H1 (cell line): ENCODE measurements at regions not wholly inside any gene's neighbourhood (a gene's known extent, or its start where the extent isn't known, plus 50 kb on each side); places are given as distances from the start of the nearest gene placed in this dataset.

Experiments
- CTCF ChIA-PET: fragments of 300-600 bp; sonication (Branson Sonifier 250); formaldehyde crosslinking; loops from one replicate; lab custom pipeline; 2021; ENCODE audit not compliant: partially characterized antibody; lab: Charles Lee
- POLR2A ChIA-PET: fragments of 300-600 bp; sonication (Branson Sonifier 250); formaldehyde crosslinking; loops from one replicate; lab custom pipeline; 2021; ENCODE audit warnings: inconsistent platforms; ENCODE audit not compliant: partially characterized antibody; lab: Charles Lee
- DNase-seq, 2 experiments: peaks; one replicate each; pipeline versions ENCODE4 v3.0.0 to v3.0.0-alpha.2; 2010 to 2022; ENCODE audit warnings: low spot score in 2 of 2, low read depth in 1 of 2, mixed read lengths in 1 of 2
- FAIRE-seq: peaks from 2 replicates; lab custom pipeline; 2011; peaks lifted over from hg19 to GRCh38; lab: Jason Lieb, UNC
- H2AFZ ChIP-seq: 2 replicates; pipeline ENCODE4 v1.8.1; 2012; ENCODE audit warnings: low read length, inconsistent platforms
- H2AK5ac ChIP-seq: 2 replicates; pipeline ENCODE4 v1.6.1; 2013; ENCODE audit warnings: low read depth, low read length
- H2BK120ac ChIP-seq: replicated peaks from 2 replicates; pipeline ENCODE3; 2013; ENCODE audit warnings: low read depth, low read length, inconsistent platforms
- H2BK12ac ChIP-seq: 2 replicates; pipeline ENCODE4 v1.6.1; 2013; ENCODE audit warnings: low read depth, low read length
- H2BK15ac ChIP-seq: 2 replicates; pipeline ENCODE4 v1.6.1; 2013; ENCODE audit warnings: low read length
- H2BK20ac ChIP-seq: 2 replicates; pipeline ENCODE4 v1.6.1; 2013; ENCODE audit warnings: low read length
- H2BK5ac ChIP-seq: 2 replicates; pipeline ENCODE4 v1.6.1; 2013; ENCODE audit warnings: low read depth, low read length
- H3K14ac ChIP-seq: 2 replicates; pipeline ENCODE4 v1.6.1; 2013; ENCODE audit warnings: inconsistent platforms; ENCODE audit not compliant: insufficient read length
- H3K18ac ChIP-seq: 2 replicates; pipeline ENCODE4 v1.6.1; 2013; ENCODE audit warnings: low read length; ENCODE audit errors: extremely low read depth
- H3K23ac ChIP-seq: 2 replicates; pipeline ENCODE4 v1.6.1; 2013; ENCODE audit warnings: inconsistent platforms; ENCODE audit not compliant: insufficient read length
- H3K23me2 ChIP-seq: 2 replicates; pipeline ENCODE4 v1.6.1; 2013; ENCODE audit warnings: low read depth, low read length
- H3K27ac ChIP-seq: 2 replicates; pipeline ENCODE4 v1.6.1; 2011; ENCODE audit warnings: low read depth, low read length, inconsistent platforms
- H3K27me3 ChIP-seq, 4 experiments: replicated peaks in 1 of 4; 1 replicate in 1 of 4; 2 replicates in 3 of 4; pipeline versions ENCODE4 v1.6.1 to v1.8.1; 2011 to 2013; ENCODE audit warnings: low read length in 3 of 4, mild to moderate bottlenecking in 3 of 4, inconsistent platforms in 2 of 4, mixed read lengths in 2 of 4, moderate library complexity in 1 of 4; ENCODE audit not compliant: control insufficient read depth in 3 of 4, insufficient read depth in 3 of 4; ENCODE audit errors: extremely low read depth in 1 of 4
- H3K36me3 ChIP-seq, 4 experiments: 2 replicates each; pipeline versions ENCODE4 v1.6.1 to v1.8.1; 2011 to 2013; ENCODE audit warnings: mild to moderate bottlenecking in 4 of 4, low read length in 3 of 4, moderate library complexity in 2 of 4, control low read depth in 1 of 4, inconsistent platforms in 1 of 4; ENCODE audit not compliant: insufficient read depth in 4 of 4, control insufficient read depth in 2 of 4
- H3K4ac ChIP-seq: replicated peaks from 2 replicates; pipeline ENCODE3; 2013; ENCODE audit warnings: low read length, low read depth, mixed read lengths, inconsistent platforms; ENCODE audit not compliant: insufficient read length
- H3K4me1 ChIP-seq, 4 experiments: replicated peaks in 1 of 4; 1 replicate in 1 of 4; 2 replicates in 3 of 4; pipeline versions ENCODE4 v1.6.1 to v1.8.1; 2011 to 2013; ENCODE audit warnings: low read length in 3 of 4, inconsistent platforms in 2 of 4, mixed read lengths in 1 of 4; ENCODE audit not compliant: insufficient read depth in 4 of 4, control insufficient read depth in 3 of 4
- H3K4me2 ChIP-seq, 2 experiments: 2 replicates each; pipeline versions ENCODE4 v1.6.1 to v1.8.1; 2011 to 2013; ENCODE audit warnings: low read depth in 2 of 2, low read length in 2 of 2, control low read depth in 1 of 2, inconsistent platforms in 1 of 2, mild to moderate bottlenecking in 1 of 2; ENCODE audit not compliant: insufficient read depth in 1 of 2
- H3K4me3 ChIP-seq, 4 experiments: fragments of 200-600, 300-600 bp in 1 of 4; sonication (generic), shearing (Covaris generic), sonication (Bioruptor Twin) in 1 of 4; 2 replicates each; pipeline versions ENCODE4 v1.5.1 to v1.8.1; 2011 to 2016; ENCODE audit warnings: low read length in 4 of 4, low read depth in 3 of 4, control low read depth in 2 of 4, inconsistent platforms in 2 of 4, mild to moderate bottlenecking in 2 of 4, mixed read lengths in 1 of 4, moderate library complexity in 1 of 4; ENCODE audit not compliant: insufficient read depth in 2 of 4; ENCODE audit errors: extremely low read depth in 1 of 4
- H3K56ac ChIP-seq: replicated peaks from 2 replicates; pipeline ENCODE3; 2013; ENCODE audit warnings: low read depth, mild to moderate bottlenecking, mixed read lengths, low read length, inconsistent platforms; ENCODE audit not compliant: insufficient read length
- H3K79me1 ChIP-seq: 2 replicates; pipeline ENCODE4 v1.6.1; 2013; ENCODE audit warnings: low read depth, low read length, control low read depth
- H3K79me2 ChIP-seq, 2 experiments: 2 replicates each; pipeline versions ENCODE4 v1.6.1 to v1.8.1; 2012 to 2013; ENCODE audit warnings: low read length in 2 of 2, mild to moderate bottlenecking in 2 of 2, inconsistent platforms in 1 of 2; ENCODE audit not compliant: insufficient read depth in 2 of 2, control insufficient read depth in 1 of 2
- H3K9ac ChIP-seq, 4 experiments: replicated peaks in 1 of 4; 1 replicate in 1 of 4; 2 replicates in 3 of 4; pipeline versions ENCODE4 v1.6.1 to v1.8.1; 2011 to 2013; ENCODE audit warnings: low read depth in 3 of 4, low read length in 3 of 4, control low read depth in 2 of 4, mild to moderate bottlenecking in 2 of 4, moderate library complexity in 2 of 4, inconsistent platforms in 1 of 4; ENCODE audit errors: extremely low read depth in 1 of 4
- H3K9me3 ChIP-seq, 2 experiments: 2 replicates each; pipeline versions ENCODE4 v1.6.1 to v1.8.1; 2012 to 2013; ENCODE audit warnings: mild to moderate bottlenecking in 2 of 2, moderate library complexity in 2 of 2, control low read depth in 1 of 2, inconsistent platforms in 1 of 2, low read depth in 1 of 2, low read length in 1 of 2, mixed read lengths in 1 of 2; ENCODE audit not compliant: insufficient read depth in 2 of 2
- H4K20me1 ChIP-seq, 2 experiments: replicated peaks in 1 of 2; 2 replicates each; pipeline versions ENCODE3 to v1.8.1; 2011 to 2013; ENCODE audit warnings: inconsistent platforms in 2 of 2, low read length in 2 of 2, mild to moderate bottlenecking in 1 of 2; ENCODE audit not compliant: insufficient read depth in 2 of 2, control insufficient read depth in 1 of 2
- H4K5ac ChIP-seq: 2 replicates; pipeline ENCODE4 v1.6.1; 2013; ENCODE audit warnings: low read length, low read depth, mixed read lengths, inconsistent platforms; ENCODE audit not compliant: insufficient read length
- H4K8ac ChIP-seq: 2 replicates; pipeline ENCODE4 v1.8.0; 2013; ENCODE audit warnings: mild to moderate bottlenecking, moderate library complexity, low read length, inconsistent platforms; ENCODE audit not compliant: insufficient read depth; ENCODE audit errors: extremely low read depth
- H4K91ac ChIP-seq: replicated peaks from 2 replicates; pipeline ENCODE3; 2013; ENCODE audit warnings: low read length, mixed read lengths, inconsistent platforms; ENCODE audit not compliant: insufficient read length
- ASH2L ChIP-seq: fragments of 200-600, 300-600 bp; sonication (generic); IDR thresholded peaks from one replicate; pipeline ENCODE4 v1.7.1; 2017; ENCODE audit warnings: low read length
- ATF3 ChIP-seq: IDR thresholded peaks from 2 replicates; pipeline ENCODE4 v1.6.1; 2011; ENCODE audit warnings: low read depth, mild to moderate bottlenecking, low read length; ENCODE audit not compliant: insufficient read depth
- CBX5 ChIP-seq: fragments of 300-800, 300-1000 bp; sonication (generic); IDR thresholded peaks from 2 replicates; pipeline ENCODE4 v1.7.1; 2016; ENCODE audit warnings: antibody characterized with exemption, low read length, low read depth
- CHD1 ChIP-seq: IDR thresholded peaks from 2 replicates; pipeline ENCODE4 v1.6.1; 2012; ENCODE audit warnings: low read depth, low read length, improper control_type of control experiment
- CTBP2 ChIP-seq: IDR thresholded peaks from 2 replicates; pipeline ENCODE4 v1.7.0; 2011; ENCODE audit warnings: borderline replicate concordance, mild to moderate bottlenecking, moderate library complexity, mixed read lengths, low read length; ENCODE audit not compliant: insufficient read depth, insufficient read length
- E2F6 ChIP-seq: IDR thresholded peaks from 2 replicates; pipeline ENCODE4 v1.6.1; 2012; ENCODE audit warnings: inconsistent platforms
- KDM4A ChIP-seq: IDR thresholded peaks from one replicate; pipeline ENCODE4 v1.7.1; 2012; ENCODE audit warnings: low read depth, mild to moderate bottlenecking, moderate library complexity, low read length, inconsistent platforms; ENCODE audit not compliant: severe bottlenecking
- MAX ChIP-seq: IDR thresholded peaks from 2 replicates; pipeline ENCODE4 v1.6.1; 2012; ENCODE audit warnings: inconsistent platforms
- NANOG ChIP-seq: IDR thresholded peaks from 2 replicates; pipeline ENCODE4 v1.6.1; 2011; ENCODE audit warnings: low read length, low read depth, mild to moderate bottlenecking, inconsistent platforms; ENCODE audit not compliant: insufficient read depth, poor library complexity, severe bottlenecking
- RXRA ChIP-seq: IDR thresholded peaks from 2 replicates; pipeline ENCODE4 v1.6.1; 2011; ENCODE audit warnings: low read depth, mild to moderate bottlenecking, low read length, moderate library complexity; ENCODE audit not compliant: insufficient read depth
- SRF ChIP-seq: IDR thresholded peaks from 2 replicates; pipeline ENCODE4 v1.6.1; 2011; ENCODE audit warnings: mild to moderate bottlenecking, low read depth, low read length, moderate library complexity
- WGBS, 2 experiments: shearing (Covaris generic) in 1 of 2; methylation state at CpG; one replicate each; pipeline versions ENCODE4 v1.1.6 to v1.1.7; 2013 to 2015; ENCODE audit warnings: low lambda C conversion rate in 2 of 2, mixed read lengths in 2 of 2, inconsistent platforms in 1 of 2, low coverage in 1 of 2, missing lambda C conversion rate in 1 of 2; ENCODE audit not compliant: insufficient replicate concordance in 2 of 2, insufficient coverage in 1 of 2, insufficient read length in 1 of 2; ENCODE audit errors: extremely low coverage in 1 of 2, missing lambda C conversion rate in 1 of 2; 5-methylcytosine and 5-hydroxymethylcytosine counted together

GRCh38 chr2:145750612-145751011, 1230.7 kb upstream of the ZEB2 start:
- Histone ChIP-seq H2BK120ac (no peak overlapping the region), H3K4me2 (no peak overlapping the region), H2BK15ac (no peak overlapping the region), H3K79me1 (no peaks in the 10 kb centered on the region), H2BK20ac (no peak overlapping the region), H3K56ac (no peak overlapping the region), H4K20me1 (no peaks in the 10 kb centered on the region), H2AK5ac (no peak overlapping the region), H3K27ac (no peak overlapping the region), H3K4me3 (no peak overlapping the region), H3K4ac (no peak overlapping the region), H3K79me2 (no peaks in the 10 kb centered on the region), H3K14ac (no peak overlapping the region), H4K91ac (no peak overlapping the region), H4K8ac (no peak overlapping the region), H2BK5ac (no peak overlapping the region), H3K27me3 (no peaks in the 10 kb centered on the region), H3K36me3 (no peaks in the 10 kb centered on the region), H3K18ac (no peak overlapping the region), H3K9me3 (no peaks in the 10 kb centered on the region), H3K23ac (no peak overlapping the region), H2AFZ (no peak overlapping the region), H2BK12ac (no peak overlapping the region), H4K5ac (no peak overlapping the region), H3K9ac (no peak overlapping the region), H3K4me1 (peaks cover 2 to 9% (median 3%) of the 10 kb centered on the region in 4 experiments; a peak in 3 of 7 replicates), H3K23me2 (no peaks in the 10 kb centered on the region)
- no peak for DNase-seq
- CTCF ChIA-PET, result interaction anchor here (1.0 kb wide), 1 partner anchor 950 kb away, joined by 3 read pairs; no protein-coding TSS in a partner anchor
- 80% methylated on average over 4 of the region's 4 CpGs; no CpG with 5 or more reads in 1 of the 2 experiments for WGBS, 2 experiments
- POLR2A ChIA-PET, result no interaction called here
- no peak for FAIRE-seq
- TF ChIP-seq E2F6 (no peak), CHD1 (no peak), ATF3 (no peak), RXRA (no peak), MAX (no peak), SRF (no peak), CTBP2 (no peak), NANOG (no peak), ASH2L (no peak), CBX5 (no peak), KDM4A (no peak)
